HCT116 (cell line): ENCODE measurements at regions not wholly inside any gene's neighbourhood (a gene's known extent, or its start where the extent isn't known, plus 50 kb on each side); places are given as distances from the start of the nearest gene placed in this dataset.

Experiments used
- ATAC-seq: fragments of 200-7000 bp; cut with Tn5 transposase; 2 replicates; pipeline ENCODE4 v1.9.1; 2020; ENCODE audit warnings: mild to moderate bottlenecking, moderate library complexity
- BruUV-seq: library from RNA; stranded (reverse); fragments of 400-500 nt; replicated peaks from 2 replicates; lab custom pipeline; 2021; lab: Mats Ljungman, UMichigan
- CTCF ChIA-PET: fragments of 300-600 bp; sonication (Branson Sonifier 250); formaldehyde crosslinking; loops from one replicate; lab custom pipeline; 2021; ENCODE audit warnings: antibody characterized with exemption; lab: Charles Lee
- POLR2A ChIA-PET: fragments of 300-600, 350-600 bp; sonication (Branson Sonifier 250); formaldehyde crosslinking; loops from one replicate; lab custom pipeline; 2021; ENCODE audit warnings: antibody characterized with exemption; lab: Charles Lee
- RAD21 ChIA-PET, 2 experiments: fragments of 300-600 bp; sonication (Branson Sonifier 250); formaldehyde crosslinking; loops; one replicate each; lab custom pipeline; 2023; ENCODE audit warnings: low total read pairs in 2 of 2; ENCODE audit not compliant: uncharacterized antibody in 2 of 2, unreplicated experiment in 2 of 2, low non-redundant PET in 1 of 2; lab: Charles Lee
- DNase-seq: peaks from one replicate; pipeline ENCODE4 v3.0.0-alpha.2; 2010; ENCODE audit warnings: low read depth, low spot score
- H2AFZ ChIP-seq: fragments of 200-600 bp; shearing (Covaris generic), sonication (generic); 2 replicates; pipeline ENCODE4 v1.6.1; 2017; ENCODE audit warnings: low read depth, mixed run types, mixed read lengths, antibody characterized with exemption, low read length; ENCODE audit not compliant: poor library complexity, severe bottlenecking
- H3K27ac ChIP-seq: 2 replicates; pipeline ENCODE4 v1.5.1; 2012; ENCODE audit warnings: low read depth, low read length
- H3K27me3 ChIP-seq: fragments of 200-600 bp; sonication (generic); 2 replicates; pipeline ENCODE4 v1.6.1; 2016; ENCODE audit warnings: mixed run types, low read length, mixed read lengths; ENCODE audit not compliant: insufficient read depth
- H3K36me3 ChIP-seq, 2 experiments: fragments of 200-500 bp in 1 of 2; fragments of 200-600 bp in 1 of 2; sonication (Bioruptor generic) in 1 of 2; sonication (generic) in 1 of 2; 2 replicates each; pipeline versions ENCODE4 v1.5.1 to v1.6.1; 2014 to 2016; ENCODE audit warnings: low read length in 2 of 2, inconsistent platforms in 1 of 2, mixed read lengths in 1 of 2, mixed run types in 1 of 2; ENCODE audit not compliant: insufficient read depth in 2 of 2, control insufficient read depth in 1 of 2
- H3K4me1 ChIP-seq, 2 experiments: fragments of 200-600 bp in 1 of 2; sonication (generic) in 1 of 2; 2 replicates each; pipeline versions ENCODE4 v1.5.1 to v1.6.1; 2012 to 2017; ENCODE audit warnings: low read length in 2 of 2, inconsistent platforms in 1 of 2, mild to moderate bottlenecking in 1 of 2, mixed read lengths in 1 of 2, mixed run types in 1 of 2, moderate library complexity in 1 of 2; ENCODE audit not compliant: insufficient read depth in 2 of 2, control insufficient read depth in 1 of 2
- H3K4me2 ChIP-seq: fragments of 200-600 bp; sonication (generic); 2 replicates; pipeline ENCODE4 v1.6.1; 2017; ENCODE audit warnings: mixed run types, low read length, mixed read lengths
- H3K4me3 ChIP-seq, 2 experiments: fragments of 200-600 bp in 1 of 2; sonication (generic) in 1 of 2; replicated peaks in 1 of 2; 2 replicates each; pipeline ENCODE4 v1.5.1; 2011 to 2016; ENCODE audit warnings: low read length in 2 of 2, control low read depth in 1 of 2, low read depth in 1 of 2, mild to moderate bottlenecking in 1 of 2, mixed read lengths in 1 of 2, mixed run types in 1 of 2
- H3K79me2 ChIP-seq: fragments of 200-600 bp; sonication (generic); 2 replicates; pipeline ENCODE4 v1.6.1; 2017; ENCODE audit warnings: mild to moderate bottlenecking, mixed run types, low read length, moderate library complexity, mixed read lengths; ENCODE audit not compliant: insufficient read depth
- H3K9ac ChIP-seq: fragments of 200-600 bp; sonication (generic); 2 replicates; pipeline ENCODE4 v1.6.1; 2016; ENCODE audit warnings: low read length, mixed read lengths
- H3K9me2 ChIP-seq: fragments of 200-600 bp; sonication (generic), shearing (Covaris generic); 2 replicates; pipeline ENCODE4 v1.6.1; 2017; ENCODE audit warnings: mixed run types, mild to moderate bottlenecking, moderate library complexity; ENCODE audit not compliant: insufficient read depth
- H3K9me3 ChIP-seq, 2 experiments: fragments of 200-500 bp in 1 of 2; fragments of 200-600 bp in 1 of 2; sonication (Bioruptor generic) in 1 of 2; sonication (generic) in 1 of 2; 2 replicates each; pipeline ENCODE4 v1.6.1; 2014 to 2017; ENCODE audit warnings: low read length in 2 of 2, mixed read lengths in 2 of 2, inconsistent platforms in 1 of 2, low read depth in 1 of 2, mild to moderate bottlenecking in 1 of 2, mixed run types in 1 of 2, moderate library complexity in 1 of 2; ENCODE audit not compliant: control insufficient read depth in 1 of 2, insufficient read depth in 1 of 2
- H4K20me1 ChIP-seq: fragments of 200-600 bp; sonication (generic), shearing (Covaris generic); 2 replicates; pipeline ENCODE4 v1.6.1; 2017; ENCODE audit warnings: mixed run types, mild to moderate bottlenecking, moderate library complexity; ENCODE audit not compliant: insufficient read depth
- ATF3 ChIP-seq: IDR thresholded peaks from 2 replicates; pipeline ENCODE4 v1.6.1; 2012
- CEBPB ChIP-seq: IDR thresholded peaks from 2 replicates; pipeline ENCODE4 v1.6.1; 2012; ENCODE audit warnings: low read depth
- ELF1 ChIP-seq: IDR thresholded peaks from 2 replicates; pipeline ENCODE4 v1.6.1; 2012; ENCODE audit warnings: low read depth, borderline replicate concordance
- EZH2 ChIP-seq: fragments of 200-600 bp; sonication (generic); IDR thresholded peaks from 2 replicates; pipeline ENCODE4 v1.6.1; 2017; ENCODE audit warnings: antibody characterized with exemption, mixed run types
- EZH2phosphoT487 ChIP-seq: fragments of 200-600 bp; IDR thresholded peaks from 2 replicates; pipeline ENCODE4 v1.6.1; 2018; ENCODE audit warnings: antibody characterized with exemption, borderline replicate concordance
- FOSL1 ChIP-seq: IDR thresholded peaks from 2 replicates; pipeline ENCODE4 v1.6.1; 2012; ENCODE audit warnings: low read depth
- MAX ChIP-seq: IDR thresholded peaks from 2 replicates; pipeline ENCODE4 v1.6.1; 2012
- POLR2A ChIP-seq: IDR thresholded peaks from 2 replicates; pipeline ENCODE4 v1.7.0; 2011; ENCODE audit warnings: borderline replicate concordance; ENCODE audit not compliant: insufficient read depth, insufficient read length; ENCODE audit errors: extremely low read depth
- SRF ChIP-seq: IDR thresholded peaks from 2 replicates; pipeline ENCODE4 v1.6.1; 2012; ENCODE audit warnings: low read depth
- intact Hi-C: fragments of 100-400 bp; cut with micrococcal nuclease; formaldehyde crosslinking; loops from 2 replicates; pipeline ENCODE4 v1.10.0; 2022
- TF ChIP-seq, protein P1 (sequence below): IDR thresholded peaks from 2 replicates; pipeline ENCODE4 v1.6.1; 2012; ENCODE audit warnings: low read depth

GRCh38 chr7:68697796-68698280, 900.4 kb upstream of the AUTS2 start:
- H3K4me3 ChIP-seq: no peak overlapping the region
- RAD21 ChIA-PET: no interaction called here
- DNase-seq (no peak), ATAC-seq (no peak)
- POLR2A ChIA-PET: no interaction called here
- no peaks in the 10 kb centered on the region for H3K79me2 ChIP-seq
- TF ChIP-seq EZH2phosphoT487 (no peak), MAX (no peak), FOSL1 (no peak), ELF1 (no peak), CEBPB (no peak), EZH2 (no peak), ATF3 (no peak), SRF (no peak), POLR2A (no peak)
- TF ChIP-seq, protein P1, sequence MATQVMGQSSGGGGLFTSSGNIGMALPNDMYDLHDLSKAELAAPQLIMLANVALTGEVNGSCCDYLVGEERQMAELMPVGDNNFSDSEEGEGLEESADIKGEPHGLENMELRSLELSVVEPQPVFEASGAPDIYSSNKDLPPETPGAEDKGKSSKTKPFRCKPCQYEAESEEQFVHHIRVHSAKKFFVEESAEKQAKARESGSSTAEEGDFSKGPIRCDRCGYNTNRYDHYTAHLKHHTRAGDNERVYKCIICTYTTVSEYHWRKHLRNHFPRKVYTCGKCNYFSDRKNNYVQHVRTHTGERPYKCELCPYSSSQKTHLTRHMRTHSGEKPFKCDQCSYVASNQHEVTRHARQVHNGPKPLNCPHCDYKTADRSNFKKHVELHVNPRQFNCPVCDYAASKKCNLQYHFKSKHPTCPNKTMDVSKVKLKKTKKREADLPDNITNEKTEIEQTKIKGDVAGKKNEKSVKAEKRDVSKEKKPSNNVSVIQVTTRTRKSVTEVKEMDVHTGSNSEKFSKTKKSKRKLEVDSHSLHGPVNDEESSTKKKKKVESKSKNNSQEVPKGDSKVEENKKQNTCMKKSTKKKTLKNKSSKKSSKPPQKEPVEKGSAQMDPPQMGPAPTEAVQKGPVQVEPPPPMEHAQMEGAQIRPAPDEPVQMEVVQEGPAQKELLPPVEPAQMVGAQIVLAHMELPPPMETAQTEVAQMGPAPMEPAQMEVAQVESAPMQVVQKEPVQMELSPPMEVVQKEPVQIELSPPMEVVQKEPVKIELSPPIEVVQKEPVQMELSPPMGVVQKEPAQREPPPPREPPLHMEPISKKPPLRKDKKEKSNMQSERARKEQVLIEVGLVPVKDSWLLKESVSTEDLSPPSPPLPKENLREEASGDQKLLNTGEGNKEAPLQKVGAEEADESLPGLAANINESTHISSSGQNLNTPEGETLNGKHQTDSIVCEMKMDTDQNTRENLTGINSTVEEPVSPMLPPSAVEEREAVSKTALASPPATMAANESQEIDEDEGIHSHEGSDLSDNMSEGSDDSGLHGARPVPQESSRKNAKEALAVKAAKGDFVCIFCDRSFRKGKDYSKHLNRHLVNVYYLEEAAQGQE: no peak
- no peaks in the 10 kb centered on the region for H3K9me2 ChIP-seq
- CTCF ChIA-PET: no interaction called here
- no TSS peak for BruUV-seq
- H4K20me1 ChIP-seq: no peaks in the 10 kb centered on the region
- no peaks in the 10 kb centered on the region for H3K27me3 ChIP-seq
- H3K27ac ChIP-seq: no peak overlapping the region
- H2AFZ ChIP-seq: no peak overlapping the region
- H3K4me2 ChIP-seq: no peak overlapping the region
- no peaks in the 10 kb centered on the region for H3K36me3 ChIP-seq
- no peak overlapping the region for H3K9ac ChIP-seq
- intact Hi-C loops: no loop called here
- no peaks in the 10 kb centered on the region for H3K4me1 ChIP-seq
- H3K9me3 ChIP-seq: peaks cover 10 to 17% of the 10 kb centered on the region in 2 experiments; a peak in 2 of 4 replicates
